IPS-20b (cell line): ENCODE measurements at regions not wholly inside any gene's neighbourhood (a gene's known extent, or its start where the extent isn't known, plus 50 kb on each side); places are given as distances from the start of the nearest gene placed in this dataset.

Source experiments
- H3K27ac ChIP-seq: one replicate; pipeline ENCODE4 v1.5.1; 2013; ENCODE audit warnings: low read length
- H3K27me3 ChIP-seq: 2 replicates; pipeline ENCODE4 v1.6.1; 2013; ENCODE audit warnings: mild to moderate bottlenecking, low read length, inconsistent platforms; ENCODE audit not compliant: insufficient read depth
- H3K36me3 ChIP-seq: 2 replicates; pipeline ENCODE4 v1.6.1; 2013; ENCODE audit warnings: low read depth, mild to moderate bottlenecking, inconsistent platforms, low read length, moderate library complexity; ENCODE audit not compliant: insufficient read depth
- H3K4me1 ChIP-seq: 2 replicates; pipeline ENCODE4 v1.6.1; 2013; ENCODE audit warnings: mild to moderate bottlenecking, control low read depth, inconsistent platforms, low read length, moderate library complexity; ENCODE audit not compliant: insufficient read depth
- H3K4me3 ChIP-seq: 2 replicates; pipeline ENCODE4 v1.5.1; 2013; ENCODE audit warnings: mild to moderate bottlenecking, low read length, inconsistent platforms
- H3K9ac ChIP-seq: 2 replicates; pipeline ENCODE4 v1.6.1; 2013; ENCODE audit warnings: low read depth, mild to moderate bottlenecking, inconsistent platforms, low read length, moderate library complexity
- H3K9me3 ChIP-seq: 2 replicates; pipeline ENCODE4 v1.6.1; 2013; ENCODE audit warnings: mild to moderate bottlenecking, low read depth, low read length, inconsistent platforms; ENCODE audit not compliant: insufficient read depth

GRCh38 chr2:21966139-21966538 is 842.4 kb downstream of the TDRD15 start:
- Histone ChIP-seq H3K27me3 (no peaks in the 10 kb centered on the region), H3K27ac (no peak overlapping the region), H3K4me1 (no peaks in the 10 kb centered on the region), H3K9ac (no peak overlapping the region), H3K4me3 (no peak overlapping the region), H3K36me3 (no peaks in the 10 kb centered on the region), H3K9me3 (no peaks in the 10 kb centered on the region)

GRCh38 chr2:21970971-21971370 is 847.2 kb downstream of the TDRD15 start:
- no peaks in the 10 kb centered on the region for H3K36me3 ChIP-seq
- H3K9me3 ChIP-seq = no peaks in the 10 kb centered on the region
- H3K27me3 ChIP-seq = no peaks in the 10 kb centered on the region
- H3K4me1 ChIP-seq = no peaks in the 10 kb centered on the region
- no peak overlapping the region for H3K4me3 ChIP-seq
- no peak overlapping the region for H3K9ac ChIP-seq
- no peak overlapping the region for H3K27ac ChIP-seq

- Histone ChIP-seq H3K9ac (no peak overlapping the region), H3K4me3 (no peak overlapping the region), H3K9me3 (no peaks in the 10 kb centered on the region), H3K4me1 (no peaks in the 10 kb centered on the region), H3K36me3 (no peaks in the 10 kb centered on the region), H3K27me3 (no peaks in the 10 kb centered on the region), H3K27ac (no peak overlapping the region)
Observed at GRCh38 chr2:21972586-21972985, 848.8 kb downstream of the TDRD15 start.

GRCh38 chr2:21981127-21981526 is 857.4 kb downstream of the TDRD15 start:
- H3K9me3 ChIP-seq = peaks cover 31% of the 10 kb centered on the region
- H3K9ac ChIP-seq = no peak overlapping the region
- no peak overlapping the region for H3K27ac ChIP-seq
- no peaks in the 10 kb centered on the region for H3K27me3 ChIP-seq
- no peaks in the 10 kb centered on the region for H3K4me1 ChIP-seq
- no peak overlapping the region for H3K4me3 ChIP-seq
- H3K36me3 ChIP-seq = no peaks in the 10 kb centered on the region

- H3K4me3 ChIP-seq = no peak overlapping the region
Observed at GRCh38 chr2:21993002-21993401, 869.2 kb downstream of the TDRD15 start.

GRCh38 chr2:21996339-21996738 is 872.6 kb downstream of the TDRD15 start:
- Histone ChIP-seq H3K9me3 (peaks cover 26% of the 10 kb centered on the region), H3K27me3 (no peaks in the 10 kb centered on the region), H3K27ac (no peak overlapping the region), H3K4me3 (no peak overlapping the region), H3K9ac (no peak overlapping the region), H3K36me3 (no peaks in the 10 kb centered on the region), H3K4me1 (no peaks in the 10 kb centered on the region)

More at GRCh38 chr2:21993002-21993401, 869.2 kb downstream of the TDRD15 start:
- Histone ChIP-seq H3K9ac (no peak overlapping the region), H3K4me1 (no peaks in the 10 kb centered on the region), H3K27me3 (no peaks in the 10 kb centered on the region), H3K27ac (no peak overlapping the region), H3K9me3 (peaks cover 44% of the 10 kb centered on the region), H3K36me3 (no peaks in the 10 kb centered on the region)

DNA sequence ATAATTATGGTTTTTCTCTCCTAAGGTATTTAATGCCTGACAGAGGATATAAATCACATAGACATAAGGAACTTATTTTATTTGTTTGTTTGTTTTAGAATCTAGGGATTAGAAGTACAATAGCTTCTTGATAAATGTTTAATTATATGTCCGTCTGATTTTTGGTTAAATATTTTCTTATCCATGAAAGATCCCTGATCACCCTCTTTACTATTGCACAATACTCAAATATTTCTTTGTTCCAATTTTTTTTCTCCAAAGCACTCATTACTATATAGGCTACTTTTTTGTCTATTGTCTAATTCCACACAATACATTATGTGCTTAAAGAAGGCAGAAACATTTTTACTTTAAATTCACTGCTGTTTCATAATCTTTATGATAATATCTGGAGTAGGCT is 875.8 kb downstream of the TDRD15 start:
- H3K4me3 ChIP-seq = no peak overlapping the region
- no peaks in the 10 kb centered on the region for H3K4me1 ChIP-seq
- no peak overlapping the region for H3K27ac ChIP-seq
- no peaks in the 10 kb centered on the region for H3K36me3 ChIP-seq
- no peaks in the 10 kb centered on the region for H3K9me3 ChIP-seq
- no peak overlapping the region for H3K9ac ChIP-seq
- H3K27me3 ChIP-seq = no peaks in the 10 kb centered on the region

DNA sequence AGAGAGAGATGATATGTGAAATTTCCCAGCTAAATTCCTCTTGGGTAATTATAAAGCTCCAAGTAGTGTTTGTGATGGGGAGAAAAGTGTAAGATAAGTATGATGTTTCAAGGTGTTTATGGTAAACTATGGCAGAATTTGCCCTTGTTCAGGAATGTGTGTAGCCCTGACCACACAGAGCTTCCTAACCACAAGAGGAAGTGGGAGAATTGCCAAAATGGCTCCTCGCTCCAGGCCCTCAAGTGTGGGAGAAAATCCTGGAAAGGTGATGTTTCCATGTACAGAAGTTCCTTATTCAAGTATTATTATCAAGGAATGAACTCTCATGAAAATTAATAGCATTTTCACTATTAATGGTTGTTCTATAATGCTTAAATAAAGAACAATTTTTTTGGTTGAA is 878.3 kb downstream of the TDRD15 start:
- Histone ChIP-seq H3K9me3 (no peaks in the 10 kb centered on the region), H3K36me3 (no peaks in the 10 kb centered on the region), H3K9ac (no peak overlapping the region), H3K27ac (no peak overlapping the region), H3K4me3 (no peak overlapping the region), H3K4me1 (no peaks in the 10 kb centered on the region), H3K27me3 (no peaks in the 10 kb centered on the region)

DNA sequence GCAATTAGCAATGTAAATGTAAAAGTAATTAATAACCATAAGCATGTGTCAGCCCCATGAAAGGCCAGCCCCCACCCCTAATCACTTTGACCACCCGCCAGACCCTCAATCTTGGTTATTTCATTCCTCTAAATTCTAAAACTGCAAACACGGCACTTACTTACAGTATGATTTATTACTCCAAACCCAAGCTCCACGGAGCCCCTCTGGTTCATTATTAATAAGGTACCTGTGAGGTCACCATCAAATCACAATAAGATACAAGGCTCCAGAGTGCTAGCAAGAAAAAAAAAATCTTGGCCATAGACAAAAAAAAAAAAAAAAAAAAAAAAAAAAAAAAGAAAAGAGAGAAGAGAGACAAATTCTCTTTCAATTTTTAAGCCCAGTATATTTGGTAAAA is 879.5 kb downstream of the TDRD15 start:
- Histone ChIP-seq H3K9ac (no peak overlapping the region), H3K9me3 (no peaks in the 10 kb centered on the region), H3K27ac (no peak overlapping the region), H3K4me3 (no peak overlapping the region), H3K4me1 (no peaks in the 10 kb centered on the region), H3K36me3 (no peaks in the 10 kb centered on the region), H3K27me3 (no peaks in the 10 kb centered on the region)

GRCh38 chr2:22011048-22011447 is 887.3 kb downstream of the TDRD15 start:
- H3K4me3 ChIP-seq = no peak overlapping the region
- peaks cover 10% of the 10 kb centered on the region; the same call in 1 of the 2 replicates for H3K4me1 ChIP-seq
- H3K9ac ChIP-seq = no peak overlapping the region
- no peaks in the 10 kb centered on the region for H3K27me3 ChIP-seq
- H3K27ac ChIP-seq = no peak overlapping the region
- H3K36me3 ChIP-seq = no peaks in the 10 kb centered on the region
- H3K9me3 ChIP-seq = no peaks in the 10 kb centered on the region

DNA sequence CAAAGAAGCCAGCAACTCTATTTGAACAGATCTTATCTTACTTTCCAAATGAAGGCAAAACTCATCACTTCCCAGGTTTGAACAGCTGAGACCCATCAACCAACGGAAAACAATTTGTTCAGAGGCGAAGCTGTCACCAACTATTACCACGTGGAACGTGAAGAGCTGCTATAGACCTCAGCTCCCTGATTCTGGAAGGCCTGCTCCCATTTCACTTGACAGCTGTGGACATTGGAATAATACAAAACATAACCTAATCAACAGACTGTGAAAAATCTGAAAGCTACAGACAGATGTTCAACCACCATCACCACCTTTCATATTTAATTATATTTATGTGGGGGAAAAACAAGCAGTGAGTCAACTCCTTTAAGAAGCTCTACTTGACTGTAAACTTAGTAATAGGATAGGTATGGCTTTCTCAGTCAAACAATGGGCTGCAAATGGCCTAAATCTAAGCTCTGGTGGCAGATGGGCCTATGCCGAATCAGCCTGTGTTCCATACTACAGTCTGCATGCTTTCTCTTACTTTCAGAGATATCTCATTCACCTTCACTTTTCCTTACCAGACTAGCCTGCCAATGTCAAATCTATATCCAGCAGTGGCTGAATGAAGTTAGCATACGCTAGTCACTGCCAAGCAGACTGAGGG is 896.4 kb downstream of the TDRD15 start:
- Histone ChIP-seq H3K4me1 (peaks cover 19% of the 10 kb centered on the region), H3K27ac (no peak overlapping the region), H3K9me3 (no peaks in the 10 kb centered on the region), H3K36me3 (no peaks in the 10 kb centered on the region), H3K27me3 (no peaks in the 10 kb centered on the region), H3K4me3 (no peak overlapping the region), H3K9ac (no peak overlapping the region)

GRCh38 chr2:22027345-22028005 is 903.7 kb downstream of the TDRD15 start:
- no peaks in the 10 kb centered on the region for H3K36me3 ChIP-seq
- peaks cover 2% of the 10 kb centered on the region; the same call in 1 of the 2 replicates for H3K4me1 ChIP-seq
- H3K9me3 ChIP-seq = no peaks in the 10 kb centered on the region
- no peaks in the 10 kb centered on the region for H3K27me3 ChIP-seq
- H3K27ac ChIP-seq = no peak overlapping the region
- no peak overlapping the region for H3K4me3 ChIP-seq
- no peak overlapping the region for H3K9ac ChIP-seq
